Neural cell (in vitro differentiated cells): ENCODE measurements at regions not wholly inside any gene's neighbourhood (a gene's known extent, or its start where the extent isn't known, plus 50 kb on each side); places are given as distances from the start of the nearest gene placed in this dataset.

Experiments used
- EP300 ChIP-seq: fragments of 450-650 bp; conservative IDR thresholded peaks from 2 replicates; pipeline ENCODE4 v1.6.1; 2014; ENCODE audit warnings: antibody characterized with exemption, mild to moderate bottlenecking, moderate library complexity; ENCODE audit not compliant: poor library complexity, severe bottlenecking
- EZH2 ChIP-seq: fragments of 200-600, 300-800 bp; shearing (Covaris generic), sonication (generic); IDR thresholded peaks from 2 replicates; pipeline ENCODE4 v1.6.1; 2014; ENCODE audit warnings: antibody characterized with exemption, low read length, borderline replicate concordance, mild to moderate bottlenecking; ENCODE audit not compliant: insufficient read depth, poor library complexity, severe bottlenecking
- POLR2AphosphoS5 ChIP-seq: IDR thresholded peaks from 2 replicates; pipeline ENCODE4 v1.6.1; 2012
- RAD21 ChIP-seq: fragments of 450-650 bp; conservative IDR thresholded peaks from 2 replicates; pipeline ENCODE4 v1.6.1; 2014; ENCODE audit warnings: antibody characterized with exemption, mild to moderate bottlenecking, moderate library complexity
- SMC3 ChIP-seq: fragments of 450-650 bp; conservative IDR thresholded peaks from 2 replicates; pipeline ENCODE4 v1.6.1; 2014; ENCODE audit warnings: antibody characterized with exemption, mild to moderate bottlenecking, moderate library complexity; ENCODE audit not compliant: poor library complexity
- TAF1 ChIP-seq: IDR thresholded peaks from 2 replicates; pipeline ENCODE4 v1.6.1; 2012; ENCODE audit warnings: low read depth
- TF ChIP-seq, protein P1 (sequence below): fragments of 450-650 bp; IDR thresholded peaks from 2 replicates; pipeline ENCODE4 v1.5.1; 2014; ENCODE audit warnings: antibody characterized with exemption, mild to moderate bottlenecking, moderate library complexity; ENCODE audit not compliant: poor library complexity, severe bottlenecking
- TF ChIP-seq, protein P2 (sequence below): IDR thresholded peaks from 2 replicates; pipeline ENCODE4 v1.6.1; 2012; ENCODE audit warnings: borderline replicate concordance

DNA sequence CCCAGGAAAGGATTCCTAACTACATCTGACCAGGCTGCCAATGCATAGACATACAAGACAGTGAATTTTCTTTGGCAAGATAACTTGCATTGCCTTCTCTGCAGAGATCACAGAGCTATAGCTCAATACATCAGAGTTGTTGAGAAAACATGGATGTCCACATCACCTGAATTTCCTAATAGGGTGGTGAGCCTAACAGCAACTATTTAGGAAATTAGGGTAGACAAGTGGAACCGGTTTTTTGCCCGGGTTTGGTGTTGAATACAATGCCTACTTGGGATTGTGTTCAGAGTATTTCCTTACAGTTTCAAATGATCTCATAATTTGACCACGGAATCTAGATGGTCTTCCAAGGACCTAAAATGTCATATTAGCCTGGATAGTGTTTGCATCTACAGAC, 262.7 kb downstream of the KIF4B start:
- TF ChIP-seq, protein P1, sequence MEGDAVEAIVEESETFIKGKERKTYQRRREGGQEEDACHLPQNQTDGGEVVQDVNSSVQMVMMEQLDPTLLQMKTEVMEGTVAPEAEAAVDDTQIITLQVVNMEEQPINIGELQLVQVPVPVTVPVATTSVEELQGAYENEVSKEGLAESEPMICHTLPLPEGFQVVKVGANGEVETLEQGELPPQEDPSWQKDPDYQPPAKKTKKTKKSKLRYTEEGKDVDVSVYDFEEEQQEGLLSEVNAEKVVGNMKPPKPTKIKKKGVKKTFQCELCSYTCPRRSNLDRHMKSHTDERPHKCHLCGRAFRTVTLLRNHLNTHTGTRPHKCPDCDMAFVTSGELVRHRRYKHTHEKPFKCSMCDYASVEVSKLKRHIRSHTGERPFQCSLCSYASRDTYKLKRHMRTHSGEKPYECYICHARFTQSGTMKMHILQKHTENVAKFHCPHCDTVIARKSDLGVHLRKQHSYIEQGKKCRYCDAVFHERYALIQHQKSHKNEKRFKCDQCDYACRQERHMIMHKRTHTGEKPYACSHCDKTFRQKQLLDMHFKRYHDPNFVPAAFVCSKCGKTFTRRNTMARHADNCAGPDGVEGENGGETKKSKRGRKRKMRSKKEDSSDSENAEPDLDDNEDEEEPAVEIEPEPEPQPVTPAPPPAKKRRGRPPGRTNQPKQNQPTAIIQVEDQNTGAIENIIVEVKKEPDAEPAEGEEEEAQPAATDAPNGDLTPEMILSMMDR, result no peak
- TF ChIP-seq, protein P2, sequence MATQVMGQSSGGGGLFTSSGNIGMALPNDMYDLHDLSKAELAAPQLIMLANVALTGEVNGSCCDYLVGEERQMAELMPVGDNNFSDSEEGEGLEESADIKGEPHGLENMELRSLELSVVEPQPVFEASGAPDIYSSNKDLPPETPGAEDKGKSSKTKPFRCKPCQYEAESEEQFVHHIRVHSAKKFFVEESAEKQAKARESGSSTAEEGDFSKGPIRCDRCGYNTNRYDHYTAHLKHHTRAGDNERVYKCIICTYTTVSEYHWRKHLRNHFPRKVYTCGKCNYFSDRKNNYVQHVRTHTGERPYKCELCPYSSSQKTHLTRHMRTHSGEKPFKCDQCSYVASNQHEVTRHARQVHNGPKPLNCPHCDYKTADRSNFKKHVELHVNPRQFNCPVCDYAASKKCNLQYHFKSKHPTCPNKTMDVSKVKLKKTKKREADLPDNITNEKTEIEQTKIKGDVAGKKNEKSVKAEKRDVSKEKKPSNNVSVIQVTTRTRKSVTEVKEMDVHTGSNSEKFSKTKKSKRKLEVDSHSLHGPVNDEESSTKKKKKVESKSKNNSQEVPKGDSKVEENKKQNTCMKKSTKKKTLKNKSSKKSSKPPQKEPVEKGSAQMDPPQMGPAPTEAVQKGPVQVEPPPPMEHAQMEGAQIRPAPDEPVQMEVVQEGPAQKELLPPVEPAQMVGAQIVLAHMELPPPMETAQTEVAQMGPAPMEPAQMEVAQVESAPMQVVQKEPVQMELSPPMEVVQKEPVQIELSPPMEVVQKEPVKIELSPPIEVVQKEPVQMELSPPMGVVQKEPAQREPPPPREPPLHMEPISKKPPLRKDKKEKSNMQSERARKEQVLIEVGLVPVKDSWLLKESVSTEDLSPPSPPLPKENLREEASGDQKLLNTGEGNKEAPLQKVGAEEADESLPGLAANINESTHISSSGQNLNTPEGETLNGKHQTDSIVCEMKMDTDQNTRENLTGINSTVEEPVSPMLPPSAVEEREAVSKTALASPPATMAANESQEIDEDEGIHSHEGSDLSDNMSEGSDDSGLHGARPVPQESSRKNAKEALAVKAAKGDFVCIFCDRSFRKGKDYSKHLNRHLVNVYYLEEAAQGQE, result no peak
- TF ChIP-seq TAF1 (no peak), EP300 (no peak), EZH2 (no peak), RAD21 (no peak), POLR2AphosphoS5 (no peak), SMC3 (no peak)
